MV-4-11 (cell line): ENCODE measurements at regions not wholly inside any gene's neighbourhood (a gene's known extent, or its start where the extent isn't known, plus 50 kb on each side); places are given as distances from the start of the nearest gene placed in this dataset.

Experiments used
- DNase-seq: peaks from one replicate; lab custom pipeline; 2025; lab: John Stamatoyannopoulos, UW

DNA sequence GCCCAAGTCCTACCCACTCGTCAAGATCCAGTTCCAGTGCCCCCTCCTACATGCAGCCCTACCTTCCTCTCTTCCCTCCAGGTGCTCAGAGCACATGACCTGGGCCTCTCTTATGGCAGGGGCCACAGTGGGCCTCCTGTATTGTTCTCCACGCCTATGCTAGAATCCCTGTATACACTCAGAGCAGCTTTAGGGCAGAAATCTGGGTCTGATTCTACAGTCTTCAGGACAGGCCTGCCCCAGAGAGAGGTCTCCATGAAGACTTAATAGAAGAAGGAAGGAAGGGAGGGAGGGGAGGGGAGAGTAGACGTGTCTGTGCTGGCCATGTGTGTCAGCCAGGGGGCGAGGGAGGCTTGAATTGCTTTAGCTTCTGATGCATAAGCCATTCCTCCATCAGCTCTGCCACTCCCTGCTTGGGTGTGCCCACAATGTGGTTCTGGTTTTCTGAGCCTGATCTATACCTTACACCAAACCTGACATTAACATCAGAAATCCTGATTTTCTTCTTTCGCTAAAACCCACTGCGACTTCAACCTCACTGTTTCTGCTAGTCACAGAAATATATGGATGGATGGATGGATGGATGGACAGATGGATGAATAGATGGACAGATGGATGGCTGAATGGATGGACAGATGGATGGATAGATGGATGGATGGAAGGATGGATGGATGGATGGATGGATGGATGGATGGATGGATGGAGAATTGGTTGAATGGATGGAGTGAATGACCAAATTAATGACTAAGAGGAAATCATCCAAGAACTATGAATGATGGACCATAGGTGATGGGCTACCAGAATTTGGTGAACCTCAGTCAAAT is 56.6 kb upstream of the PRDM11 start:
- DNase-seq = peak; percentile 10

- no peak for DNase-seq
Measured at GRCh38 chr11:45090607-45091006, 55.8 kb upstream of the PRDM11 start.

DNA sequence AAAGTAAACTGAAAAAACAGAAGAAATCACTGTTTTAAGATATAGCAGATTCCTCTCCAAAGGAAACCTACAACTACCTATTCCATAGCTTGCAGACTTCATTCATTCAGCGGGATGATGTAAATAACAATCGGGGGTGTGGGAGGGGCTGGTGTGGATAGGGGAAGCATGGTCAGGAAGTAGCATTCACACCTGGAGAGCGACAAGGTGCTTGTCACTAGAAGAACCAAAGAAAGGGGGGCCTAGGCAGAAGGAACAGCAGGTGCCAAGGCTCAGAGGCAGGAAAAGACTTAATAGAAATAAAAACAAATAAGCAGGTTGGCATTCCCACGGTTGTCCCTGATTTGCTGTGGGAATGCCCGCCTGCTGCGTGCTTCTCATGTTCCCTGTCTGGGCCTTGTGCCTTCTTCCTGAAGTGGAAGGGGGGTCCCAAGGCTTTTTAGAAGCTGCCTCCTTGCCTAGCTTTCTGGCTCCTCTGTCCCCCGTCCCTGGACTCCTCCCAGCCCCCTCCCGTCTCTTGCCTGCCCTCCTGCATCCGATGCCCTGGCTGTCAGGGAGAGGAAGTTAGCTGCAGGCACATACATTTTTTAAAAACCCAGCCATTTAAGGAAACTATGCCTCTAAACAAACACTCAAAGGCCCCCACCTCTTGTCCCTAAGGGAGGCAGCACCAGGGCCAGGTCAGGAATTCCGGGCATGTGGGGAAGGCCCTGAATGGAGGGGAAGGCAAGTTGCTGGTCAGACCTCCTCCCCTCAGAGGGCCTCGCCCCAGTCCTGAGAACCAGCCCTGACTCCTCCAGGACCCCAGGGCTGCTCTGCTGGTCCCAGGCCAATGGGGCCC is 54.7 kb upstream of the PRDM11 start:
- no peak for DNase-seq

- peak; percentile 15 for DNase-seq
Measured at GRCh38 chr11:45092404-45092785, 54.0 kb upstream of the PRDM11 start.

- peak; percentile 73 for DNase-seq
Measured at GRCh38 chr11:45092901-45093760, 53.3 kb upstream of the PRDM11 start.

DNA sequence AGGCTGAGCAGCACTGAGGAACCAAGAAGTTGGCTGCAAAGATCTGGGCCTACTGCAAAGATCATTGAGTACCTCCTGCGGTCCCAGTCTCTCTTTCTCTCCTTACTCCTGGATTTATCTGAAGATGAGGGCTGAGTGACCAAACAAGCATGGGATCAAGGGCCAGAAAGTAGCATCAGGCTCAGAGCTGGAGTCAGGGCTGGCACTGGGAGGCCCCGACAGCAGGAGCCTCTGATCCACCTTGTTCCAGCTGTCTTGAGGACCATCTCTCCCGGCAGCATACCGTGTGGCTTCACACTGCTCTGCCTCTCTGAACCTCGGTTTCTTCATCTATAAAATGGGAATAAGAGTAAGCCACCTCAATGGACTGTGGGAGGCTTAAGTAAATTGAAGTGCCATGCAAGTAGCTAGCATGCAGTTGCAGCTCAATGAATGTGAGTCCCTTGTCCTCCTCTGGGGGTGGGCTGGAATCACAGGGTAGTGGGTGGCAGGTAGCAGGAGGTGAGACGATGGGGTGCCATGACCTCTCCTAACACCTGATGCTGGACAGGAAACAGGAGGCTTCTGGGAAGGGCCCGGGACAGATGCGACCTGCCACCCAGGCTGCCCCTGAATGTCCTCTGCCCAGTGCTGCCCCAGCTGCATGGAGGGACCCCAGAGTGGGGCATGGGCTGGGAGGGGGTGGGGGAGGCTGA is 52.5 kb upstream of the PRDM11 start:
- DNase-seq = no peak

DNA sequence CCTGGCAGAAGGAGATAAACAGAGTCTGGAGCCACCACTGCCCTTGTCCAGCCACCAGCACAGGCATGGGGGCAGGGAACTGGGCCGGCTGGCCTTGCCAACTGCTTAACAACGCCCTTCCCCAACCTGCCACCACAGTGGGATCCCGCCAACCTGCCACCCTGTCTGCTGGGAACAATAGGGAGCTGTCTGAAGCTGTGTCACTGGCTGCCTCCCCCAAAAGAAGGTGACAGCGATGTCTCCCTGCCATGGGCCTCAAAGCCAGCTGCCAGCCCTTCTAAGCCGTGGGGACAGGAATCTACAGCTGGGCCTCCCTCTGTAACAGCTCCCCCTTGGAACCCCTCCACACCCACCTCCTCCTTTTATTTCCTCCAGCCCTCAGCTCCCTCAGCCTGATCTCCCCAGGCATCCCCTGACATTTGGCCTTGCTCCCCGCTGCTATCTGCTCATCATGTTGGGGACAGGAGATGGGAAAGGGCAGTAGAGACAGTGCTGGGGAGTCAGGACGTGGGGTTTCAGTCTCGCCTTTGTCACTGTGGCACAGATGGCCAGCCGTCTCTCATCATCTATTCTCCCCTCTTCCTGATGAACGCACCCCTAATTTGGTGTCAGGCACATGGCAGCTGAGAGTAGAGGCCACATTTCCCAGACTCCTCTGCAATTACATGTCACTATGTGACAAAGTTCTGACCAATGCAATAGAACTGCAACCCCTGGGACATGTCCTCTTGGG is 51.3 kb upstream of the PRDM11 start:
- DNase-seq = no peak

GRCh38 chr11:45095691-45096010 is 50.8 kb upstream of the PRDM11 start:
- no peak for DNase-seq

DNA sequence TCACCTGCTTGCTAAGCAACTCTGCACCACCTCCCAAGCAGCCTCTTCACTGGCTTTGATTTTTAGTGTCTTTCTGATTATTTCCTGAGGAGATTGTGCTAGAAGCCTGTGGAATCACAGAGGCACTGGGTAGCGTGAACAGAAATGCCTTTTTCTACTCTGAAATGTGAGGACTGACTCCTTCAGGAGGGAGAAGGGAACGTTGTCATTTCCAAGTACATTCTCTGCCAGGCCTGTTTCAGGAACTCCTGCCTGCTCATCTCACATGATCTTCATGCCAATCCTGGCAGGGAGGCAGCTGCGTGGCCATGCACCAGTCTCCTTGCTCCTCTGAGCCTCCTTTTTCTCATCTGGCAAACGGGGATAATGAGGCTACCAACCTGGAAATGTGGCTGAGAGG is 49.8 kb upstream of the PRDM11 start:
- DNase-seq = no peak
